GM12878 (cell line): ENCODE measurements at regions not wholly inside any gene's neighbourhood (a gene's known extent, or its start where the extent isn't known, plus 50 kb on each side); places are given as distances from the start of the nearest gene placed in this dataset.

ENCODE experiments used
- ATAC-seq: fragments of 200-7000 bp; cut with Tn5 transposase; 3 replicates; pipeline ENCODE4 v1.9.1; 2020; ENCODE audit warnings: mild to moderate bottlenecking, moderate library complexity
- BruUV-seq: library from RNA; stranded (reverse); fragments of 400-500 nt; replicated peaks from 2 replicates; lab custom pipeline; 2021; lab: Mats Ljungman, UMichigan
- CTCF ChIA-PET: fragments of 300-600 bp; sonication (Branson Sonifier 250); formaldehyde crosslinking; extraction: SDS; loops from one replicate; lab custom pipeline; 2021; ENCODE audit warnings: inconsistent platforms; lab: Yijun Ruan, JAX
- POLR2A ChIA-PET: fragments of 350-600 bp; formaldehyde crosslinking; extraction: SDS; loops from one replicate; lab custom pipeline; 2021; ENCODE audit warnings: inconsistent platforms; lab: Charles Lee
- RAD21 ChIA-PET: fragments of 300-600 bp; sonication (Branson Sonifier 250); formaldehyde crosslinking; loops from one replicate; lab custom pipeline; 2023; ENCODE audit warnings: antibody characterized with exemption; ENCODE audit not compliant: unreplicated experiment; lab: Charles Lee
- SMC1A ChIA-PET: fragments of 300-600 bp; sonication (Branson Sonifier 250); formaldehyde crosslinking; loops from one replicate; lab custom pipeline; 2023; ENCODE audit not compliant: unreplicated experiment, uncharacterized antibody; lab: Charles Lee
- DNase-seq: peaks from one replicate; pipeline ENCODE4 v3.0.0-alpha.2; 2011; ENCODE audit warnings: low read depth, low spot score
- FAIRE-seq: peaks from 3 replicates; lab custom pipeline; 2011; peaks lifted over from hg19 to GRCh38; lab: Jason Lieb, UNC
- H2AFZ ChIP-seq: 2 replicates; pipeline ENCODE4 v1.6.0; 2011; ENCODE audit warnings: low read depth, low read length, control low read depth; ENCODE audit not compliant: control insufficient read depth
- H3K27ac ChIP-seq: 2 replicates; pipeline ENCODE4 v1.5.1; 2011; ENCODE audit warnings: control low read depth; ENCODE audit not compliant: control insufficient read depth, insufficient read depth
- H3K27me3 ChIP-seq, 2 experiments: replicated peaks in 1 of 2; 2 replicates each; pipeline versions ENCODE4 v1.6.0 to v1.6.1; 2011; ENCODE audit warnings: low read length in 1 of 2; ENCODE audit not compliant: control insufficient read depth in 2 of 2, insufficient read depth in 2 of 2
- H3K36me3 ChIP-seq, 2 experiments: 2 replicates each; pipeline ENCODE4 v1.5.1; 2011; ENCODE audit warnings: low read length in 1 of 2; ENCODE audit not compliant: control insufficient read depth in 2 of 2, insufficient read depth in 2 of 2
- H3K4me1 ChIP-seq: 2 replicates; pipeline ENCODE4 v1.6.1; 2011; ENCODE audit warnings: mild to moderate bottlenecking, low read length, moderate library complexity, mixed read lengths; ENCODE audit not compliant: control insufficient read depth, insufficient read depth
- H3K4me2 ChIP-seq: 2 replicates; pipeline ENCODE4 v1.6.0; 2011; ENCODE audit warnings: control low read depth; ENCODE audit not compliant: control insufficient read depth, insufficient read depth
- H3K4me3 ChIP-seq: fragments of 200-600 bp; sonication (generic); 2 replicates; pipeline ENCODE4 v1.5.1; 2016
- H3K79me2 ChIP-seq: 2 replicates; pipeline ENCODE4 v1.6.0; 2011; ENCODE audit warnings: low read length; ENCODE audit not compliant: control insufficient read depth, insufficient read depth
- H3K9ac ChIP-seq: 2 replicates; pipeline ENCODE4 v1.8.0; 2011; ENCODE audit warnings: low read length, control low read depth, mixed read lengths; ENCODE audit not compliant: control insufficient read depth, insufficient read depth
- H3K9me3 ChIP-seq: replicated peaks from 3 replicates; pipeline ENCODE4 v1.5.1; 2011; ENCODE audit warnings: mild to moderate bottlenecking, low read length; ENCODE audit not compliant: control insufficient read depth, insufficient read depth
- H4K20me1 ChIP-seq: 2 replicates; pipeline ENCODE4 v1.6.0; 2011; ENCODE audit not compliant: control insufficient read depth, insufficient read depth
- CEBPB ChIP-seq, 2 experiments: fragments of 150-350 bp in 1 of 2; IDR thresholded peaks; 2 replicates each; pipeline ENCODE4 v1.6.1; 2012 to 2014; ENCODE audit warnings: low read depth in 2 of 2, low read length in 2 of 2, borderline replicate concordance in 1 of 2, inconsistent platforms in 1 of 2
- CHD1 ChIP-seq: IDR thresholded peaks from 2 replicates; pipeline ENCODE4 v1.6.1; 2012; ENCODE audit warnings: low read depth, low read length, improper control_type of control experiment
- EZH2 ChIP-seq: IDR thresholded peaks from 2 replicates; pipeline ENCODE4 v1.6.1; 2012; ENCODE audit warnings: low read depth, mild to moderate bottlenecking, control low read depth, inconsistent platforms, low read length, borderline replicate concordance; ENCODE audit not compliant: control insufficient read depth
- HDAC6 ChIP-seq: fragments of 200-600 bp; sonication (generic); IDR thresholded peaks from one replicate; pipeline ENCODE4 v1.8.0; 2017; ENCODE audit warnings: antibody characterized with exemption; ENCODE audit not compliant: unreplicated experiment
- KDM1A ChIP-seq: fragments of 200-600 bp; sonication (generic); IDR thresholded peaks from 2 replicates; pipeline ENCODE4 v1.6.1; 2016; ENCODE audit warnings: borderline replicate concordance
- RAD21 ChIP-seq: IDR thresholded peaks from 2 replicates; pipeline ENCODE4 v1.6.1; 2011; ENCODE audit warnings: mild to moderate bottlenecking, low read depth, low read length, moderate library complexity; ENCODE audit not compliant: insufficient read depth
- RUNX3 ChIP-seq: IDR thresholded peaks from 2 replicates; pipeline ENCODE4 v1.6.1; 2012; ENCODE audit warnings: low read length, inconsistent platforms
- ZSCAN29 ChIP-seq: fragments of 450-650 bp; IDR thresholded peaks from 2 replicates; pipeline ENCODE4 v1.6.1; 2017; ENCODE audit warnings: mild to moderate bottlenecking, moderate library complexity
- WGBS: methylation state at CpG from one replicate; pipeline ENCODE4 v1.1.6; 2016; ENCODE audit warnings: low lambda C conversion rate; ENCODE audit not compliant: insufficient replicate concordance, insufficient coverage; ENCODE audit errors: missing lambda C conversion rate; 5-methylcytosine and 5-hydroxymethylcytosine counted together
- in situ Hi-C: fragments of 300-500 bp; cut with MboI; formaldehyde crosslinking; loops from 9 replicates; pipeline ENCODE4 v1.14.3; 2018; ENCODE audit warnings: mixed read lengths
- intact Hi-C: fragments of 100-400 bp; cut with micrococcal nuclease; formaldehyde crosslinking; loops from one replicate; pipeline ENCODE4 v1.14.2; 2022; ENCODE audit not compliant: unreplicated experiment
- TF ChIP-seq, protein P1 (sequence below): IDR thresholded peaks from 2 replicates; pipeline ENCODE4 v1.6.1; 2011; ENCODE audit warnings: mild to moderate bottlenecking, low read depth, low read length, moderate library complexity; ENCODE audit not compliant: insufficient replicate concordance
- TF ChIP-seq, protein P2 (sequence below): IDR thresholded peaks from 2 replicates; pipeline ENCODE4 v1.6.1; 2012; ENCODE audit warnings: improper control_type of control experiment, low read depth, low read length; ENCODE audit not compliant: insufficient replicate concordance
- TF ChIP-seq, protein P3 (sequence below): fragments of 450-650 bp; IDR thresholded peaks from 2 replicates; pipeline ENCODE4 v1.6.1; 2017; ENCODE audit warnings: low read depth, mild to moderate bottlenecking, moderate library complexity

DNA sequence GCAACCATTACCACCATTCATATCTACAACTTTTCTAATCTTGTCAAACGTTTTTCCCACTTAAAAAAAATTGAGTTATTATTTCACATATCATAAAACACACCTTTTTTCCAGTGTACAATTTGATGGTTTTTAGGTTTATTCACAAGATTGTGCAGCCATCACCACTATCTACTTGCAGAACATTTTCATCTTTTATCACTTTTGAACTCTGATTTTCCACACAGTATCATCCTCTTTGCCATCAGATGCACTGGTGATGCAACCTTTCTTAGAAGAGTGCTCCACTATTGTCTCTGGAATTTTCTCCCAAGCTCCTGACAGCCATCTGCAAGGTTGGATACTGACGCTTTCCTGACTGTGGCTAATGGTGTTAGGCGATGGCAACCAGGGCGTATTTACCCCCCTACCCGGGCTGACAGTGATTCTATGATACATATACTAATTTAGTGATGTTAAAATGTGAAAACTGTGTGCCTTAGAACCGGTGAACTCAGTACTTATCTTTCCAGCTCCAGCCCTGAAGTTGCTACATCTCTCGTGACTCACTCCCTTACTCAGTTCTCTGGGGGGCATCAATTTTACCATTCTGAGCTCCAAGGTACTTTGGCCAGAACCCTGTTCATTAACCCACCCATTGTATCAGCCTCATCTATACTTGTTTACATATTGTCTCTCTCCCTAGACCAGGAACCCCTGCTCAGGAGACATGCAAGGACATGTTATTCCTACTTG lies 105.4 kb upstream of the SPRED2 start:
- Histone ChIP-seq H3K4me1 (peaks cover 10% of the 10 kb centered on the region; the same call in 1 of the 2 replicates), H3K36me3 (no peaks in the 10 kb centered on the region), H3K9me3 (no peaks in the 10 kb centered on the region), H3K79me2 (no peaks in the 10 kb centered on the region), H3K9ac (no peak overlapping the region), H3K4me3 (no peak overlapping the region), H3K4me2 (no peak overlapping the region), H3K27me3 (0 out of 4 replicates have a peak, but pooled peaks cover 0 to 1% of the 10 kb centered on the region in 2 experiments), H2AFZ (no peak overlapping the region), H3K27ac (no peak overlapping the region), H4K20me1 (no peaks in the 10 kb centered on the region)
- intact Hi-C loops (loop anchor here (2.0 kb wide), 1 partner anchor 101 kb away; no protein-coding TSS in a partner anchor), in situ Hi-C loops (no loop called here)
- ChIA-PET RAD21 (interaction anchor here (0.5 kb wide), 1 partner anchor 364 kb away, joined by 4 read pairs; no protein-coding TSS in a partner anchor), POLR2A (no interaction called here), SMC1A (interaction anchor here (0.6 to 0.9 kb wide), 3 partner anchors 13 to 256 kb away, joined by 3 to 4 read pairs (median 4); no protein-coding TSS in a partner anchor), CTCF (interaction anchor here (1.5 kb wide), 1 partner anchor 272 kb away, joined by 4 read pairs; no protein-coding TSS in a partner anchor)
- DNase-seq, result no peak
- ATAC-seq, result no peak
- FAIRE-seq, result no peak
- 53% methylated on average over 7 of the region's 7 CpGs for WGBS
- no TSS peak for BruUV-seq
- TF ChIP-seq CHD1 (no peak), ZSCAN29 (no peak), EZH2 (no peak), KDM1A (no peak), HDAC6 (no peak), CEBPB (IDR thresholded peaks at IDR 0.05; ENCODE audit: borderline replicate concordance in 1 of 2, low read depth in 2 of 2, low read length in 2 of 2) (no peak), RUNX3 (no peak), RAD21 (no peak)
- TF ChIP-seq, protein P1, sequence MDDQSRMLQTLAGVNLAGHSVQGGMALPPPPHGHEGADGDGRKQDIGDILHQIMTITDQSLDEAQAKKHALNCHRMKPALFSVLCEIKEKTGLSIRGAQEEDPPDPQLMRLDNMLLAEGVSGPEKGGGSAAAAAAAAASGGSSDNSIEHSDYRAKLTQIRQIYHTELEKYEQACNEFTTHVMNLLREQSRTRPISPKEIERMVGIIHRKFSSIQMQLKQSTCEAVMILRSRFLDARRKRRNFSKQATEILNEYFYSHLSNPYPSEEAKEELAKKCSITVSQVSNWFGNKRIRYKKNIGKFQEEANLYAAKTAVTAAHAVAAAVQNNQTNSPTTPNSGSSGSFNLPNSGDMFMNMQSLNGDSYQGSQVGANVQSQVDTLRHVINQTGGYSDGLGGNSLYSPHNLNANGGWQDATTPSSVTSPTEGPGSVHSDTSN, result no peak
- TF ChIP-seq, protein P2, sequence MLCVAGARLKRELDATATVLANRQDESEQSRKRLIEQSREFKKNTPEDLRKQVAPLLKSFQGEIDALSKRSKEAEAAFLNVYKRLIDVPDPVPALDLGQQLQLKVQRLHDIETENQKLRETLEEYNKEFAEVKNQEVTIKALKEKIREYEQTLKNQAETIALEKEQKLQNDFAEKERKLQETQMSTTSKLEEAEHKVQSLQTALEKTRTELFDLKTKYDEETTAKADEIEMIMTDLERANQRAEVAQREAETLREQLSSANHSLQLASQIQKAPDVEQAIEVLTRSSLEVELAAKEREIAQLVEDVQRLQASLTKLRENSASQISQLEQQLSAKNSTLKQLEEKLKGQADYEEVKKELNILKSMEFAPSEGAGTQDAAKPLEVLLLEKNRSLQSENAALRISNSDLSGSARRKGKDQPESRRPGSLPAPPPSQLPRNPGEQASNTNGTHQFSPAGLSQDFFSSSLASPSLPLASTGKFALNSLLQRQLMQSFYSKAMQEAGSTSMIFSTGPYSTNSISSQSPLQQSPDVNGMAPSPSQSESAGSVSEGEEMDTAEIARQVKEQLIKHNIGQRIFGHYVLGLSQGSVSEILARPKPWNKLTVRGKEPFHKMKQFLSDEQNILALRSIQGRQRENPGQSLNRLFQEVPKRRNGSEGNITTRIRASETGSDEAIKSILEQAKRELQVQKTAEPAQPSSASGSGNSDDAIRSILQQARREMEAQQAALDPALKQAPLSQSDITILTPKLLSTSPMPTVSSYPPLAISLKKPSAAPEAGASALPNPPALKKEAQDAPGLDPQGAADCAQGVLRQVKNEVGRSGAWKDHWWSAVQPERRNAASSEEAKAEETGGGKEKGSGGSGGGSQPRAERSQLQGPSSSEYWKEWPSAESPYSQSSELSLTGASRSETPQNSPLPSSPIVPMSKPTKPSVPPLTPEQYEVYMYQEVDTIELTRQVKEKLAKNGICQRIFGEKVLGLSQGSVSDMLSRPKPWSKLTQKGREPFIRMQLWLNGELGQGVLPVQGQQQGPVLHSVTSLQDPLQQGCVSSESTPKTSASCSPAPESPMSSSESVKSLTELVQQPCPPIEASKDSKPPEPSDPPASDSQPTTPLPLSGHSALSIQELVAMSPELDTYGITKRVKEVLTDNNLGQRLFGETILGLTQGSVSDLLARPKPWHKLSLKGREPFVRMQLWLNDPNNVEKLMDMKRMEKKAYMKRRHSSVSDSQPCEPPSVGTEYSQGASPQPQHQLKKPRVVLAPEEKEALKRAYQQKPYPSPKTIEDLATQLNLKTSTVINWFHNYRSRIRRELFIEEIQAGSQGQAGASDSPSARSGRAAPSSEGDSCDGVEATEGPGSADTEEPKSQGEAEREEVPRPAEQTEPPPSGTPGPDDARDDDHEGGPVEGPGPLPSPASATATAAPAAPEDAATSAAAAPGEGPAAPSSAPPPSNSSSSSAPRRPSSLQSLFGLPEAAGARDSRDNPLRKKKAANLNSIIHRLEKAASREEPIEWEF, result no peak
- TF ChIP-seq, protein P3, sequence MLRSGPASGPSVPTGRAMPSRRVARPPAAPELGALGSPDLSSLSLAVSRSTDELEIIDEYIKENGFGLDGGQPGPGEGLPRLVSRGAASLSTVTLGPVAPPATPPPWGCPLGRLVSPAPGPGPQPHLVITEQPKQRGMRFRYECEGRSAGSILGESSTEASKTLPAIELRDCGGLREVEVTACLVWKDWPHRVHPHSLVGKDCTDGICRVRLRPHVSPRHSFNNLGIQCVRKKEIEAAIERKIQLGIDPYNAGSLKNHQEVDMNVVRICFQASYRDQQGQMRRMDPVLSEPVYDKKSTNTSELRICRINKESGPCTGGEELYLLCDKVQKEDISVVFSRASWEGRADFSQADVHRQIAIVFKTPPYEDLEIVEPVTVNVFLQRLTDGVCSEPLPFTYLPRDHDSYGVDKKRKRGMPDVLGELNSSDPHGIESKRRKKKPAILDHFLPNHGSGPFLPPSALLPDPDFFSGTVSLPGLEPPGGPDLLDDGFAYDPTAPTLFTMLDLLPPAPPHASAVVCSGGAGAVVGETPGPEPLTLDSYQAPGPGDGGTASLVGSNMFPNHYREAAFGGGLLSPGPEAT, result no peak
